ENCODE measurements at regions not wholly inside any gene's neighbourhood (a gene's known extent, or its start where the extent isn't known, plus 50 kb on each side); places are given as distances from the start of the nearest gene placed in this dataset.

GRCh38 chr3:25009665-25010064 is 418.4 kb upstream of the RARB start:
- no peaks in the 10 kb centered on the region for H3K9me3 ChIP-seq (ENCODE audit: low read depth)
- H3K79me2 ChIP-seq (ENCODE audit: insufficient read depth): no peaks in the 10 kb centered on the region
- no peaks in the 10 kb centered on the region for H3F3A ChIP-seq (ENCODE audit: insufficient read depth)
- no peak overlapping the region for H3K27ac ChIP-seq
- TF ChIP-seq EZH2phosphoT487 (IDR thresholded peaks at IDR 0.05; ENCODE audit: insufficient read depth, low read depth): no peak
- no peak for TF ChIP-seq EZH2 (IDR thresholded peaks at IDR 0.05; ENCODE audit: insufficient read depth, poor library complexity, severe bottlenecking)
- in situ Hi-C loops (cut with MboI): no loop called here
- no peaks in the 10 kb centered on the region for H3K9me2 ChIP-seq (ENCODE audit: insufficient read depth)
- H2AFZ ChIP-seq: no peak overlapping the region
- H3K27me3 ChIP-seq (replicated peaks; ENCODE audit: insufficient read depth): no peaks in the 10 kb centered on the region
- no peak overlapping the region for H3K4me2 ChIP-seq (ENCODE audit: unreplicated experiment)
- no peak for DNase-seq
- H3K9ac ChIP-seq: no peak overlapping the region
- no peak overlapping the region for H3K4me3 ChIP-seq
- H4K20me1 ChIP-seq (ENCODE audit: insufficient read depth): no peaks in the 10 kb centered on the region
- H3K4me1 ChIP-seq (ENCODE audit: insufficient read depth): no peaks in the 10 kb centered on the region
- 41 to 42% methylated on average over 2 of the region's 2 CpGs for WGBS, 2 experiments (ENCODE audit: low coverage in 1 of 2, low lambda C conversion rate in 2 of 2, missing lambda C conversion rate in 2 of 2)
- no peaks in the 10 kb centered on the region for H3K36me3 ChIP-seq (ENCODE audit: low read depth)

DNA sequence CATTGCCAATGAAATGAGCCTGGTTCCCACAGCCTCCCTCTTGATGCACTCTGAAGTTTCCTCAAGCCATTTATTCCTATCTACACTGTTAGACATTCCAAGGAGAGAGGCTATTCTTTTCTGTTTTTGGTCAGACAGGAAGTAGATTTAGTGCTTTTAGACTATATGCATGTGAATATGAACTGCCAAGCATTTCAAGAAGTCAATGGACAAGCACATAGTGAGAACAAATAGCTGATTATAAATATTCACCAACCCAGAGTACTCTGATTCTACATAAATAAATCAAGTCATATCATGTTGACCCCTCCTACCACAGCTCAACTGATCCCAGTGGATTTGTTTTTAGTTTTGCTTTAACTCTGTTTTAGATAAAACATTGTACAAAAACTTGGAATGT is 412.5 kb upstream of the RARB start:
- Histone ChIP-seq H3K79me2 (ENCODE audit: insufficient read depth) (no peaks in the 10 kb centered on the region), H3K36me3 (ENCODE audit: low read depth) (no peaks in the 10 kb centered on the region), H3F3A (ENCODE audit: insufficient read depth) (no peaks in the 10 kb centered on the region), H3K9me2 (ENCODE audit: insufficient read depth) (no peaks in the 10 kb centered on the region), H4K20me1 (ENCODE audit: insufficient read depth) (no peaks in the 10 kb centered on the region), H2AFZ (no peak overlapping the region), H3K9ac (no peak overlapping the region), H3K4me3 (no peak overlapping the region), H3K9me3 (ENCODE audit: low read depth) (no peaks in the 10 kb centered on the region), H3K4me2 (ENCODE audit: unreplicated experiment) (no peak overlapping the region), H3K27ac (no peak overlapping the region), H3K4me1 (ENCODE audit: insufficient read depth) (no peaks in the 10 kb centered on the region), H3K27me3 (replicated peaks; ENCODE audit: insufficient read depth) (no peaks in the 10 kb centered on the region)
- no peak for DNase-seq
- TF ChIP-seq EZH2 (IDR thresholded peaks at IDR 0.05; ENCODE audit: insufficient read depth, poor library complexity, severe bottlenecking) (no peak), EZH2phosphoT487 (IDR thresholded peaks at IDR 0.05; ENCODE audit: insufficient read depth, low read depth) (no peak)
- in situ Hi-C loops (cut with MboI): no loop called here

GRCh38 chr3:25018909-25019308 is 409.2 kb upstream of the RARB start:
- no peak overlapping the region for H3K9ac ChIP-seq
- no peaks in the 10 kb centered on the region for H3K36me3 ChIP-seq (ENCODE audit: low read depth)
- H3K9me3 ChIP-seq (ENCODE audit: low read depth): no peaks in the 10 kb centered on the region
- no peaks in the 10 kb centered on the region for H3K9me2 ChIP-seq (ENCODE audit: insufficient read depth)
- no peaks in the 10 kb centered on the region for H4K20me1 ChIP-seq (ENCODE audit: insufficient read depth)
- H3K79me2 ChIP-seq (ENCODE audit: insufficient read depth): no peaks in the 10 kb centered on the region
- H2AFZ ChIP-seq: no peak overlapping the region
- H3K27ac ChIP-seq: no peak overlapping the region
- H3K4me1 ChIP-seq (ENCODE audit: insufficient read depth): no peaks in the 10 kb centered on the region
- TF ChIP-seq EZH2phosphoT487 (IDR thresholded peaks at IDR 0.05; ENCODE audit: insufficient read depth, low read depth) (no peak), EZH2 (IDR thresholded peaks at IDR 0.05; ENCODE audit: insufficient read depth, poor library complexity, severe bottlenecking) (no peak)
- H3K4me3 ChIP-seq: no peak overlapping the region
- DNase-seq: no peak
- no peaks in the 10 kb centered on the region for H3K27me3 ChIP-seq (replicated peaks; ENCODE audit: insufficient read depth)
- H3K4me2 ChIP-seq (ENCODE audit: unreplicated experiment): no peak overlapping the region
- in situ Hi-C loops (cut with MboI): no loop called here
- H3F3A ChIP-seq (ENCODE audit: insufficient read depth): no peaks in the 10 kb centered on the region

GRCh38 chr3:25019506-25019905 is 408.6 kb upstream of the RARB start:
- H3F3A ChIP-seq (ENCODE audit: insufficient read depth): no peaks in the 10 kb centered on the region
- WGBS, 2 experiments (ENCODE audit: low coverage in 1 of 2, low lambda C conversion rate in 2 of 2, missing lambda C conversion rate in 2 of 2): 26 to 28% methylated on average over 2 of the region's 2 CpGs
- H3K27ac ChIP-seq: no peak overlapping the region
- H3K9me2 ChIP-seq (ENCODE audit: insufficient read depth): no peaks in the 10 kb centered on the region
- in situ Hi-C loops (cut with MboI): no loop called here
- no peaks in the 10 kb centered on the region for H3K27me3 ChIP-seq (replicated peaks; ENCODE audit: insufficient read depth)
- no peak overlapping the region for H3K9ac ChIP-seq
- H4K20me1 ChIP-seq (ENCODE audit: insufficient read depth): no peaks in the 10 kb centered on the region
- H2AFZ ChIP-seq: no peak overlapping the region
- no peaks in the 10 kb centered on the region for H3K36me3 ChIP-seq (ENCODE audit: low read depth)
- no peaks in the 10 kb centered on the region for H3K4me1 ChIP-seq (ENCODE audit: insufficient read depth)
- TF ChIP-seq EZH2 (IDR thresholded peaks at IDR 0.05; ENCODE audit: insufficient read depth, poor library complexity, severe bottlenecking): no peak
- no peak for TF ChIP-seq EZH2phosphoT487 (IDR thresholded peaks at IDR 0.05; ENCODE audit: insufficient read depth, low read depth)
- no peak for DNase-seq
- no peaks in the 10 kb centered on the region for H3K79me2 ChIP-seq (ENCODE audit: insufficient read depth)
- H3K4me2 ChIP-seq (ENCODE audit: unreplicated experiment): no peak overlapping the region
- no peaks in the 10 kb centered on the region for H3K9me3 ChIP-seq (ENCODE audit: low read depth)
- no peak overlapping the region for H3K4me3 ChIP-seq

GRCh38 chr3:25021816-25022215 is 406.2 kb upstream of the RARB start:
- no peaks in the 10 kb centered on the region for H3K9me3 ChIP-seq (ENCODE audit: low read depth)
- no peak for TF ChIP-seq EZH2phosphoT487 (IDR thresholded peaks at IDR 0.05; ENCODE audit: insufficient read depth, low read depth)
- no peaks in the 10 kb centered on the region for H3K27me3 ChIP-seq (replicated peaks; ENCODE audit: insufficient read depth)
- peak; percentile 52 for DNase-seq
- in situ Hi-C loops (cut with MboI): no loop called here
- no peak overlapping the region for H3K9ac ChIP-seq
- H3K4me1 ChIP-seq (ENCODE audit: insufficient read depth): no peaks in the 10 kb centered on the region
- no peak overlapping the region for H3K27ac ChIP-seq
- H2AFZ ChIP-seq: no peak overlapping the region
- H3K9me2 ChIP-seq (ENCODE audit: insufficient read depth): no peaks in the 10 kb centered on the region
- WGBS, 2 experiments (ENCODE audit: low coverage in 1 of 2, low lambda C conversion rate in 2 of 2, missing lambda C conversion rate in 2 of 2): 33 to 39% methylated on average over 3 of the region's 3 CpGs
- H3K4me3 ChIP-seq: no peak overlapping the region
- no peaks in the 10 kb centered on the region for H3K36me3 ChIP-seq (ENCODE audit: low read depth)
- no peak overlapping the region for H3K4me2 ChIP-seq (ENCODE audit: unreplicated experiment)
- no peaks in the 10 kb centered on the region for H4K20me1 ChIP-seq (ENCODE audit: insufficient read depth)
- H3F3A ChIP-seq (ENCODE audit: insufficient read depth): no peaks in the 10 kb centered on the region
- H3K79me2 ChIP-seq (ENCODE audit: insufficient read depth): no peaks in the 10 kb centered on the region

All from GM23248 (cell line).